Neural cell (in vitro differentiated cells): ENCODE measurements at regions not wholly inside any gene's neighbourhood (a gene's known extent, or its start where the extent isn't known, plus 50 kb on each side); places are given as distances from the start of the nearest gene placed in this dataset.
A peak's percentile ranks its signal among the peaks of the same experiment; 100 is the strongest.

Experiments used
- EP300 ChIP-seq: fragments of 450-650 bp; conservative IDR thresholded peaks from 2 replicates; pipeline ENCODE4 v1.6.1; 2014; ENCODE audit warnings: antibody characterized with exemption, mild to moderate bottlenecking, moderate library complexity; ENCODE audit not compliant: poor library complexity, severe bottlenecking
- EZH2 ChIP-seq: fragments of 200-600, 300-800 bp; shearing (Covaris generic), sonication (generic); IDR thresholded peaks from 2 replicates; pipeline ENCODE4 v1.6.1; 2014; ENCODE audit warnings: antibody characterized with exemption, low read length, borderline replicate concordance, mild to moderate bottlenecking; ENCODE audit not compliant: insufficient read depth, poor library complexity, severe bottlenecking
- MXI1 ChIP-seq: fragments of 450-650 bp; conservative IDR thresholded peaks from 2 replicates; pipeline ENCODE4 v1.6.1; 2014; ENCODE audit warnings: antibody characterized with exemption, mild to moderate bottlenecking; ENCODE audit not compliant: poor library complexity, severe bottlenecking
- POLR2AphosphoS5 ChIP-seq: IDR thresholded peaks from 2 replicates; pipeline ENCODE4 v1.6.1; 2012
- TAF1 ChIP-seq: IDR thresholded peaks from 2 replicates; pipeline ENCODE4 v1.6.1; 2012; ENCODE audit warnings: low read depth
- TF ChIP-seq, protein P1 (sequence below): fragments of 450-650 bp; IDR thresholded peaks from 2 replicates; pipeline ENCODE4 v1.5.1; 2014; ENCODE audit warnings: antibody characterized with exemption, mild to moderate bottlenecking, moderate library complexity; ENCODE audit not compliant: poor library complexity, severe bottlenecking

DNA sequence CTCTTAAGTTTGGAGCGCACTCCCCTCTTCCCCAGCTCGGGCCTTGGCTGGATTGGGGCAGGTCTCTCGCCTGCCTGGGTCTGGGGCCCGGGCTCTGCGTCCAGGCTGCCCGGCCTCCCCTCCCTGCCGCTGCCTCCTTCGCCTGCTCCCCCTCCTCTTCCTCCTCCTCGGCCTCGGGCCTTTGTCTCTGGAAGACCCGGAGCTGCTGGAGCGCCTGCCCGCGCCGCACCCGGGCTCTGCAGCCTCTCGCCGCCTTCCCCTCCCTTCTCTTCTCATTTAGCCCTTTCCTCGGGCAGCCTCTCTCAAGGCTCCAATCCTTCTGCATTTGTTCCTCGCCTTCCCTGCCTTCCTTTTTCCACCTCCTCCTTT is 218.5 kb downstream of the C9orf50 start:
- TF ChIP-seq EZH2 (no peak), POLR2AphosphoS5 (no peak), TAF1 (no peak), EP300 (no peak), MXI1 (no peak)
- TF ChIP-seq, protein P1, sequence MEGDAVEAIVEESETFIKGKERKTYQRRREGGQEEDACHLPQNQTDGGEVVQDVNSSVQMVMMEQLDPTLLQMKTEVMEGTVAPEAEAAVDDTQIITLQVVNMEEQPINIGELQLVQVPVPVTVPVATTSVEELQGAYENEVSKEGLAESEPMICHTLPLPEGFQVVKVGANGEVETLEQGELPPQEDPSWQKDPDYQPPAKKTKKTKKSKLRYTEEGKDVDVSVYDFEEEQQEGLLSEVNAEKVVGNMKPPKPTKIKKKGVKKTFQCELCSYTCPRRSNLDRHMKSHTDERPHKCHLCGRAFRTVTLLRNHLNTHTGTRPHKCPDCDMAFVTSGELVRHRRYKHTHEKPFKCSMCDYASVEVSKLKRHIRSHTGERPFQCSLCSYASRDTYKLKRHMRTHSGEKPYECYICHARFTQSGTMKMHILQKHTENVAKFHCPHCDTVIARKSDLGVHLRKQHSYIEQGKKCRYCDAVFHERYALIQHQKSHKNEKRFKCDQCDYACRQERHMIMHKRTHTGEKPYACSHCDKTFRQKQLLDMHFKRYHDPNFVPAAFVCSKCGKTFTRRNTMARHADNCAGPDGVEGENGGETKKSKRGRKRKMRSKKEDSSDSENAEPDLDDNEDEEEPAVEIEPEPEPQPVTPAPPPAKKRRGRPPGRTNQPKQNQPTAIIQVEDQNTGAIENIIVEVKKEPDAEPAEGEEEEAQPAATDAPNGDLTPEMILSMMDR, result peak; percentile 45
